CD8-positive, alpha-beta memory T cell (primary cell): ENCODE measurements at regions not wholly inside any gene's neighbourhood (a gene's known extent, or its start where the extent isn't known, plus 50 kb on each side); places are given as distances from the start of the nearest gene placed in this dataset.
"Not testable (repeated sequence)": the region's sequence is repeated elsewhere in the genome, so short reads cannot be mapped to it uniquely, and the experiment has no call there.

Experiments used
- CTCF ChIA-PET: fragments of 350-600 bp; sonication (Branson Sonifier 250); formaldehyde crosslinking; loops from one replicate; lab custom pipeline; 2021; ENCODE audit warnings: antibody characterized with exemption; lab: Charles Lee
- POLR2A ChIA-PET: fragments of 350-600 bp; sonication (Branson Sonifier 250); formaldehyde crosslinking; loops from one replicate; lab custom pipeline; 2021; ENCODE audit warnings: antibody characterized with exemption; lab: Charles Lee
- DNase-seq, 5 donors: peaks; one replicate each; pipeline versions ENCODE4 v3.0.0 to v3.0.0-alpha.2; 2020 to 2022; ENCODE audit warnings: mixed read lengths in 1 of 5
- H3K27ac ChIP-seq: one replicate; pipeline ENCODE4 v1.7.0; 2013; ENCODE audit warnings: low read depth, mild to moderate bottlenecking, low read length, moderate library complexity
- H3K27me3 ChIP-seq: 2 replicates; pipeline ENCODE4 v1.7.0; 2013; ENCODE audit warnings: low read length, mild to moderate bottlenecking; ENCODE audit not compliant: insufficient read depth, poor library complexity, severe bottlenecking
- H3K36me3 ChIP-seq: 2 replicates; pipeline ENCODE4 v1.7.0; 2013; ENCODE audit warnings: mild to moderate bottlenecking, low read length, moderate library complexity; ENCODE audit not compliant: insufficient read depth
- H3K4me1 ChIP-seq: 2 replicates; pipeline ENCODE4 v1.7.0; 2013; ENCODE audit warnings: mild to moderate bottlenecking, low read length, moderate library complexity; ENCODE audit not compliant: insufficient read depth
- H3K4me3 ChIP-seq: 2 replicates; pipeline ENCODE4 v1.7.0; 2013; ENCODE audit warnings: mild to moderate bottlenecking, low read length
- H3K9me3 ChIP-seq: 2 replicates; pipeline ENCODE4 v1.7.0; 2013; ENCODE audit warnings: mild to moderate bottlenecking, low read length
- H3K27ac Mint-ChIP-seq, 8 donors: one replicate each; pipeline ENCODE4 v1.8.0; 2020 to 2021; ENCODE audit warnings: mixed read lengths in 8 of 8, mild to moderate bottlenecking in 6 of 8, inconsistent platforms in 3 of 8, moderate library complexity in 3 of 8
- H3K27me3 Mint-ChIP-seq, 2 donors: one replicate each; pipeline ENCODE4 v1.8.0; 2020 to 2021; ENCODE audit warnings: mixed read lengths in 2 of 2, mild to moderate bottlenecking in 1 of 2, moderate library complexity in 1 of 2
- H3K36me3 Mint-ChIP-seq, 3 donors: one replicate each; pipeline ENCODE4 v1.8.0; 2020 to 2021; ENCODE audit warnings: mixed read lengths in 3 of 3, inconsistent platforms in 1 of 3, mild to moderate bottlenecking in 1 of 3
- H3K4me1 Mint-ChIP-seq, 3 donors: one replicate each; pipeline ENCODE4 v1.8.0; 2020 to 2021; ENCODE audit warnings: mixed read lengths in 3 of 3, inconsistent platforms in 1 of 3, mild to moderate bottlenecking in 1 of 3
- H3K4me3 Mint-ChIP-seq, 7 donors: one replicate each; pipeline ENCODE4 v1.8.0; 2020 to 2021; ENCODE audit warnings: mixed read lengths in 7 of 7, mild to moderate bottlenecking in 6 of 7, moderate library complexity in 4 of 7, inconsistent platforms in 2 of 7
- H3K9me3 Mint-ChIP-seq, 5 donors: one replicate each; pipeline ENCODE4 v1.8.0; 2020 to 2022; ENCODE audit warnings: mixed read lengths in 5 of 5, mild to moderate bottlenecking in 3 of 5, moderate library complexity in 2 of 5, inconsistent platforms in 1 of 5

DNA sequence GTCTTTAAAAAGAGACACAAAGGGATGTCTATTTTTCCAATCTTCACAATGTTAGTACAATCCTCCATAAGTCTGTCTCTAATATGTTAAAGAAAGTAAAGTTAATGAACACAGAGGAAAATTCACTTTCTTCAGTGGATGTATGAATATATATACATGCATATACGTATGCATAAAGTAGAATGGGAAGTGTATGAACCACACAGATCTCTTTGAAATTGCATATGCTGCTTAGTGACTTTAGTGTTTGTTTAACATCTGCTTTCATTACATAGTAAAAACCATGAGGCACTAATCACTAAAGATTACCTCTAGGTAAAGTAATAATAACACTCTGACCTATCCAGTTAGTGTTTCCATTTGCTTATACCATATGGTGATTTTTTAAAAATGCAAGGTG lies 451.2 kb downstream of the SEMA3D start:
- Mint-ChIP-seq H3K36me3 (no peaks in the 10 kb centered on the region), H3K4me3 (no peak overlapping the region), H3K9me3 (peaks cover 6 to 33% (median 7%) of the 10 kb centered on the region in 5 donors), H3K4me1 (no peaks in the 10 kb centered on the region), H3K27ac (no peak overlapping the region), H3K27me3 (no peaks in the 10 kb centered on the region)
- Histone ChIP-seq H3K4me3 (no peak overlapping the region), H3K27ac (no peak overlapping the region), H3K4me1 (no peaks in the 10 kb centered on the region), H3K9me3 (no peaks in the 10 kb centered on the region), H3K36me3 (no peaks in the 10 kb centered on the region), H3K27me3 (no peaks in the 10 kb centered on the region)
- ChIA-PET POLR2A (no interaction called here), CTCF (no interaction called here)
- DNase-seq, result no peak

DNA sequence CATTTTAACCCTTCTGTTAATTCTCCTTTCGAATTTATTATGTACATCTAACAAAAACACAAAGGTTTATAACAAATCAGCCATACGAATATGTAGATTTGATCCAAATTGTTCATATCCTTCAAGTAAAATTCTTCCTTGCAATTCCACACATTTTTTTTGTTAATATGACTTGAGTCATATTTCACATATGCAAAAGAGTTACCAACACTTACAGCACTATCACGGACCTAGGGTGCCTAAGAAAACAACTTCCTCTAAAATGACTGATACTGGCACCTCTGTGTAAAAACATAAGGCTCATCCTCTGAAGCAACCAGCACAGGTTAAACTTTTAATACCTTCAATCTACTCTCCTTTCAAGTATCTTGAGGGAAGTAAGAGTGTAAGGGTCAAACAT lies 451.8 kb downstream of the SEMA3D start:
- Mint-ChIP-seq H3K4me3 (no peak overlapping the region), H3K4me1 (no peaks in the 10 kb centered on the region), H3K27ac (no peak overlapping the region), H3K36me3 (no peaks in the 10 kb centered on the region), H3K9me3 (peaks cover 3 to 32% (median 9%) of the 10 kb centered on the region in 5 donors), H3K27me3 (no peaks in the 10 kb centered on the region)
- no peaks in the 10 kb centered on the region for H3K36me3 ChIP-seq
- H3K4me1 ChIP-seq, result no peaks in the 10 kb centered on the region
- CTCF ChIA-PET, result no interaction called here
- DNase-seq, result no peak
- POLR2A ChIA-PET, result no interaction called here
- H3K27me3 ChIP-seq, result no peaks in the 10 kb centered on the region
- no peaks in the 10 kb centered on the region for H3K9me3 ChIP-seq
- H3K27ac ChIP-seq, result no peak overlapping the region
- H3K4me3 ChIP-seq, result no peak overlapping the region

DNA sequence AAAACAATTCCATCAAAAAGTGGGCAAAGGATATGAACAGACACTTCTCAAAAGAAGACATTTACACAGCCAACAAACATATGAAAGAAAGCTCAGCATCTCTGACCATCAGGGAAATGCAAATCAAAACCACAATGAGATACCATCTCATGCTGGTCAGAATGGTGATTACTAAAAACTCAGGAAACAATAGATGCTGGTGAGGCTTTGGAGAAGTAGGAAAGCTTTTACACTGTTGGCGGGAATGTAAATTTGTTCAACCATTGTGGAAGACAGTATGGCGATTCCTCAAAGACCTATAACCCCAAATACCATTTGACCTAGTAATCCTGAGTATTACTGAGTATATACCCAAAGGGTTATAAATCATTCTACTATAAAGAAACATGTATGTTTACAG lies 452.9 kb downstream of the SEMA3D start:
- H3K4me1 Mint-ChIP-seq, H3K36me3 ChIP-seq, DNase-seq, CTCF ChIA-PET, H3K36me3 Mint-ChIP-seq, H3K27me3 ChIP-seq, H3K27ac ChIP-seq, H3K4me3 ChIP-seq, H3K27ac Mint-ChIP-seq, POLR2A ChIA-PET, H3K27me3 Mint-ChIP-seq, H3K9me3 ChIP-seq, H3K4me3 Mint-ChIP-seq, H3K4me1 ChIP-seq: not testable (repeated sequence)
- peaks cover 5 to 33% (median 7%) of the 10 kb centered on the region in 5 donors for H3K9me3 Mint-ChIP-seq

DNA sequence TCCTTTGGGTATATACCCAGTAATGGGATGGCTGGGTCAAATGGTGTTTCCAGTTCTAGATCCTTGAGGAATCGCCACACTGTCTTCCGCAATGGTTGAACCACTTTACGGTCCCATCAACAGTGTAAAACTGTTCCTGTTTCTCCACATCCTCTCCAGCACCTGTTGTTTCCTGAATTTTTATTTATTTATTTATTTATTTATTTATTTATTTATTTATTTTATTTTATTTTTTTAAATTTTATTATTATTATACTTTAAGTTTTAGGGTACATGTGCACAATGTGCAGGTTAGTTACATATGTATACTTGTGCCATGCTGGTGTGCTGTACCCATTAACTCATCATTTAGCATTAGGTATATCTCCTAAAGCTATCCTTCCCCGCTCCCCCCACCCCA lies 456.0 kb downstream of the SEMA3D start:
- POLR2A ChIA-PET, H3K27me3 ChIP-seq, H3K4me1 Mint-ChIP-seq, H3K36me3 ChIP-seq, H3K4me1 ChIP-seq, CTCF ChIA-PET, H3K9me3 ChIP-seq, H3K27ac ChIP-seq, H3K4me3 Mint-ChIP-seq, H3K27me3 Mint-ChIP-seq, H3K36me3 Mint-ChIP-seq, H3K27ac Mint-ChIP-seq, DNase-seq, H3K4me3 ChIP-seq: not testable (repeated sequence)
- H3K9me3 Mint-ChIP-seq, result peaks cover 7 to 46% (median 20%) of the 10 kb centered on the region in 5 donors

DNA sequence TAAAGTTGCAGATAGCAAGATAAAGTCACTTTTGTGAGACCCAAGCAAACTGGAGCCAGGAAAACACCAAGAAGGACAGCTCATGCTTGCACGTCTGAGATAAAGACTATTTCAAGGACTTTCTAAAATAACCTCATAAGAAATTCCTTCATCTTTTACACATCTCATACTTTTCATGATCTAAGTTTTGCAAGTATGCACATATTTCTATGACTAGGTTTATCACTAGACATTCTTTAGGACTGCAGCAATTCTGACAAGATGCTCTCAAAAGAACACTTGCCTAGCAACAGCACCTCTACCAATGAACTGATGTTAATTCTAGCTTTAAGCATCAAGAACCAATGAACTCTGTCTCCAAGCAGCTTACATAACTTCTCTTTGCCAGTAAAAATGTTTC lies 457.6 kb downstream of the SEMA3D start:
- no peak for DNase-seq
- Mint-ChIP-seq H3K27ac (no peak overlapping the region), H3K9me3 (peaks cover 5 to 45% (median 26%) of the 10 kb centered on the region in 5 donors), H3K36me3 (no peaks in the 10 kb centered on the region), H3K27me3 (no peaks in the 10 kb centered on the region), H3K4me1 (no peaks in the 10 kb centered on the region), H3K4me3 (no peak overlapping the region)
- no peaks in the 10 kb centered on the region for H3K9me3 ChIP-seq
- H3K36me3 ChIP-seq, result no peaks in the 10 kb centered on the region
- H3K4me1 ChIP-seq, result no peaks in the 10 kb centered on the region
- ChIA-PET POLR2A (no interaction called here), CTCF (no interaction called here)
- no peak overlapping the region for H3K4me3 ChIP-seq
- no peaks in the 10 kb centered on the region for H3K27me3 ChIP-seq
- no peak overlapping the region for H3K27ac ChIP-seq

DNA sequence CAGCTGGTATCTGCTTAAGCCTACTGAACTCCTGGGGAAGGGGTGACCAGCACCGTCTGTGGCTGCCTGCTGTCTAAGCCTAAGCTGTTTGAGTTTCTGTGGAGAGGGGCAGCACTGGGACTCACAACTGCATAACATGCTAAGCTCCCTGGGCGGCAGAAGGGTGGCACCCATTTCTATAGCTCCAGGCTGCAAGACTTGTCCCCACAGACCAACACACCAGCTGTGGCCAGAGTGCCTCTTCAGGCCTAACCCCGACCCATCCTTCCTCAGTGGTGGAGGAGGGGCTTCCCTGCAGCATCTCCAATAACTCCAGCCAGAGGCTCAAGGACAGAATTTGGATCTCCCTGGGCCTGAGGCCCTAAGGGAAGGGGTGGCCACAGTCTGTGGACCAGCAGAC lies 464.1 kb downstream of the SEMA3D start:
- ChIA-PET CTCF (no interaction called here), POLR2A (no interaction called here)
- no peak overlapping the region for H3K27ac Mint-ChIP-seq

DNA sequence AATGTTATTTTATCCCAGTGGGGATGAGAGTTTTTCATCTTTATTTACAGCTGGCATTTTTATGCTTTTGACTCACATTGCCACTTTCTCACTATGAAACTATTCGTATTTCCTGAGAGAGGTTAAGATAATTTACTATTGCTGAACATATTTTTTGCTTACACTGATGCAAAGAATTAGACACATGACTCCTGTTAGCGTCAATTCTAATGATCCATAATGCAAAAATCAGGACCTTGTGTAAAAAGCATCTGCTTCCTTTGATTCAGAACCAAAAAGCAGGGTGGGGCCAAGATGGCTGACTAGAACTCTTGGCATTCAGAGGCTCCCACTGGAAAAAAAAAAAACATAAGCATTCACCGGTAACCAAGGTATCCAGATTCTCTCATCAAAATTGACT lies 464.8 kb downstream of the SEMA3D start:
- ChIA-PET POLR2A (no interaction called here), CTCF (no interaction called here)
- H3K36me3 Mint-ChIP-seq, result no peaks in the 10 kb centered on the region
- Histone ChIP-seq H3K27ac (no peak overlapping the region), H3K27me3 (no peaks in the 10 kb centered on the region), H3K4me1 (no peaks in the 10 kb centered on the region), H3K4me3 (no peak overlapping the region), H3K36me3 (no peaks in the 10 kb centered on the region), H3K9me3 (no peaks in the 10 kb centered on the region)
- no peak overlapping the region for H3K27ac Mint-ChIP-seq
- no peak for DNase-seq
- no peaks in the 10 kb centered on the region for H3K4me1 Mint-ChIP-seq
- H3K27me3 Mint-ChIP-seq, result no peaks in the 10 kb centered on the region
- H3K4me3 Mint-ChIP-seq, result no peak overlapping the region
- peaks cover 7 to 29% (median 15%) of the 10 kb centered on the region in 5 donors for H3K9me3 Mint-ChIP-seq

More for the DNA sequence above, 464.1 kb downstream of the SEMA3D start:
- no peaks in the 10 kb centered on the region for H3K4me1 Mint-ChIP-seq
- Histone ChIP-seq H3K4me3 (no peak overlapping the region), H3K27ac (no peak overlapping the region), H3K4me1 (no peaks in the 10 kb centered on the region), H3K9me3 (no peaks in the 10 kb centered on the region), H3K36me3 (no peaks in the 10 kb centered on the region), H3K27me3 (no peaks in the 10 kb centered on the region)
- no peak overlapping the region for H3K4me3 Mint-ChIP-seq
- no peaks in the 10 kb centered on the region for H3K36me3 Mint-ChIP-seq
- no peak for DNase-seq
- H3K27me3 Mint-ChIP-seq, result no peaks in the 10 kb centered on the region
- peaks cover 5 to 27% (median 14%) of the 10 kb centered on the region in 5 donors for H3K9me3 Mint-ChIP-seq

DNA sequence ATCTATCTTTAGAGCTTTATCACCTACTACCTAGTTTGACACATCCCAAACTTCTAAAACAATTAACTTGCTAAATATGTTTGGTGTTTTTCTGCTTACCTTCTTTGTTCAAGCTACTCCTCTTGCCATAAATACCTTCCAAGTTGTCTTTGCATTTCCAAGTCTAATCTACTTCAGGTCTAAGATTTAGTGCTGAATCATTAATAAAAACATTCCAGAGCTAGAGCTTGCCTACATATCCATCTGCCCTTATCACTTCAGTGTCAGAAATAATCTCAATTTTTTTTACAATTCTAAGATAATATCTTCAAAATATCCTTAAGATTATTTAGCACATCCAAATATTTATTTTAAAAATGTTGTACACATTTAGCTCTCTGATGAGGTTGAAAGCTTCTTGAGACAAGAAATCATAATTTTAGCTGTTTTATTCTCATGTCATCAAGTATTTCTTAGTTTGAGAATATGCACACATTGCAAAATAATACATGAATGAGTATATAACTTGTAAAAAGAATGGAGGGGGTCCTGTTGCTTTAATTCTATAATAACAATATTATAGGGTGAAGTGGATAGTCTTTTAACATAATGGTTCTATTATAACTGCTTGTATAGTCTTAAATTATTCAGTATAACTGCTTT lies 466.3 kb downstream of the SEMA3D start:
- no peaks in the 10 kb centered on the region for H3K4me1 Mint-ChIP-seq
- no peaks in the 10 kb centered on the region for H3K27me3 ChIP-seq
- no peaks in the 10 kb centered on the region for H3K36me3 ChIP-seq
- no peaks in the 10 kb centered on the region for H3K9me3 ChIP-seq
- no peak overlapping the region for H3K4me3 ChIP-seq
- H3K27ac Mint-ChIP-seq, result no peak overlapping the region
- CTCF ChIA-PET, result no interaction called here
- no peak for DNase-seq
- no peak overlapping the region for H3K27ac ChIP-seq
- POLR2A ChIA-PET, result no interaction called here
- no peaks in the 10 kb centered on the region for H3K36me3 Mint-ChIP-seq
- no peak overlapping the region for H3K4me3 Mint-ChIP-seq
- no peaks in the 10 kb centered on the region for H3K4me1 ChIP-seq
- no peaks in the 10 kb centered on the region for H3K27me3 Mint-ChIP-seq
- H3K9me3 Mint-ChIP-seq, result peaks cover 0 to 19% (median 11%) of the 10 kb centered on the region in 5 donors
